Loucy (cell line): ENCODE measurements at regions not wholly inside any gene's neighbourhood (a gene's known extent, or its start where the extent isn't known, plus 50 kb on each side); places are given as distances from the start of the nearest gene placed in this dataset.

ENCODE experiments used
- EZH2phosphoT487 ChIP-seq: fragments of 200-600 bp; IDR thresholded peaks from 2 replicates; pipeline ENCODE4 v1.6.1; 2018; ENCODE audit warnings: antibody characterized with exemption, mild to moderate bottlenecking, moderate library complexity, borderline replicate concordance
- TF ChIP-seq, protein P1 (sequence below): fragments of 200-600 bp; sonication (generic); conservative IDR thresholded peaks from 2 replicates; pipeline ENCODE4 v1.5.1; 2014; ENCODE audit warnings: mild to moderate bottlenecking, antibody characterized with exemption, low read length

DNA sequence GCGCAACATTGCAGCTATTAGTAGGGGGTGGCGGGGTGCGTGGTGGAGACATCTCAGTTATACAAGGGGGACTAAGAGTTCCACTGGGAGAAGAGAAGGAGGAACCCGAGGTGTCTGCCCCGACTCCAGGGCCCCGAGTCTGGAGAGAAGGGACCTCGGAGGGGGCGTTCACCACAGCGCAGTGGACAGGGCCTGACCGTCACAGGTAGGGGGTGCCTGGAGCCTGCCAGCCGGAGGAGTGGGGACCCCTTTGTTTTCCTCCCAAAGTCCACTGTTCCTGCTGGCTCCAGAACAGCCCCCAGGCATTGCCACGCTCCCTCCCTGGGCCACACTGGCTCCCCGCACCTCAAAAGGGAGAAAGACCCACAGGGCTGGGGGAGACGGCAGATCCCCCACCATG lies 175.9 kb upstream of the TNRC6C start:
- TF ChIP-seq, protein P1, sequence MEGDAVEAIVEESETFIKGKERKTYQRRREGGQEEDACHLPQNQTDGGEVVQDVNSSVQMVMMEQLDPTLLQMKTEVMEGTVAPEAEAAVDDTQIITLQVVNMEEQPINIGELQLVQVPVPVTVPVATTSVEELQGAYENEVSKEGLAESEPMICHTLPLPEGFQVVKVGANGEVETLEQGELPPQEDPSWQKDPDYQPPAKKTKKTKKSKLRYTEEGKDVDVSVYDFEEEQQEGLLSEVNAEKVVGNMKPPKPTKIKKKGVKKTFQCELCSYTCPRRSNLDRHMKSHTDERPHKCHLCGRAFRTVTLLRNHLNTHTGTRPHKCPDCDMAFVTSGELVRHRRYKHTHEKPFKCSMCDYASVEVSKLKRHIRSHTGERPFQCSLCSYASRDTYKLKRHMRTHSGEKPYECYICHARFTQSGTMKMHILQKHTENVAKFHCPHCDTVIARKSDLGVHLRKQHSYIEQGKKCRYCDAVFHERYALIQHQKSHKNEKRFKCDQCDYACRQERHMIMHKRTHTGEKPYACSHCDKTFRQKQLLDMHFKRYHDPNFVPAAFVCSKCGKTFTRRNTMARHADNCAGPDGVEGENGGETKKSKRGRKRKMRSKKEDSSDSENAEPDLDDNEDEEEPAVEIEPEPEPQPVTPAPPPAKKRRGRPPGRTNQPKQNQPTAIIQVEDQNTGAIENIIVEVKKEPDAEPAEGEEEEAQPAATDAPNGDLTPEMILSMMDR: no peak
- TF ChIP-seq EZH2phosphoT487: no peak
